ENCODE measurements at regions not wholly inside any gene's neighbourhood (a gene's known extent, or its start where the extent isn't known, plus 50 kb on each side); places are given as distances from the start of the nearest gene placed in this dataset.

- Histone ChIP-seq H3K9me3 (ENCODE audit: control insufficient read depth, insufficient read depth, low read depth, low read length) (no peaks in the 10 kb centered on the region), H3K27ac (ENCODE audit: extremely low read depth, low read depth, low read length) (no peak overlapping the region), H3K36me3 (ENCODE audit: control insufficient read depth in 2 of 2, insufficient read depth in 1 of 2, low read length in 2 of 2) (no peaks in the 10 kb centered on the region), H3K4me1 (ENCODE audit: control insufficient read depth, insufficient read depth, low read length) (no peaks in the 10 kb centered on the region; the same call in 1 of the 2 replicates), H3K4me3 (ENCODE audit: low read depth, low read length) (no peak overlapping the region)
- ChIA-PET CTCF (interaction anchor here (0.5 to 1.7 kb wide), 13 partner anchors 9 to 789 kb away, joined by 3 to 9 read pairs (median 3); no protein-coding TSS in a partner anchor), POLR2A (no interaction called here)
- peak; percentile 53 for TF ChIP-seq ZNF654 (tag by site-specific recombination; IDR thresholded peaks at IDR 0.05; ENCODE audit: low read depth)
- TF ChIP-seq, protein P1, sequence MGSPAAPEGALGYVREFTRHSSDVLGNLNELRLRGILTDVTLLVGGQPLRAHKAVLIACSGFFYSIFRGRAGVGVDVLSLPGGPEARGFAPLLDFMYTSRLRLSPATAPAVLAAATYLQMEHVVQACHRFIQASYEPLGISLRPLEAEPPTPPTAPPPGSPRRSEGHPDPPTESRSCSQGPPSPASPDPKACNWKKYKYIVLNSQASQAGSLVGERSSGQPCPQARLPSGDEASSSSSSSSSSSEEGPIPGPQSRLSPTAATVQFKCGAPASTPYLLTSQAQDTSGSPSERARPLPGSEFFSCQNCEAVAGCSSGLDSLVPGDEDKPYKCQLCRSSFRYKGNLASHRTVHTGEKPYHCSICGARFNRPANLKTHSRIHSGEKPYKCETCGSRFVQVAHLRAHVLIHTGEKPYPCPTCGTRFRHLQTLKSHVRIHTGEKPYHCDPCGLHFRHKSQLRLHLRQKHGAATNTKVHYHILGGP (tag by site-specific recombination; IDR thresholded peaks at IDR 0.05): no peak
- no peak for TF ChIP-seq HOXD13 (CRISPR knock-in tag; IDR thresholded peaks at IDR 0.05; ENCODE audit: borderline replicate concordance)
Observed at GRCh38 chr5:108681079-108681921, 66.4 kb upstream of the FER start.

DNA sequence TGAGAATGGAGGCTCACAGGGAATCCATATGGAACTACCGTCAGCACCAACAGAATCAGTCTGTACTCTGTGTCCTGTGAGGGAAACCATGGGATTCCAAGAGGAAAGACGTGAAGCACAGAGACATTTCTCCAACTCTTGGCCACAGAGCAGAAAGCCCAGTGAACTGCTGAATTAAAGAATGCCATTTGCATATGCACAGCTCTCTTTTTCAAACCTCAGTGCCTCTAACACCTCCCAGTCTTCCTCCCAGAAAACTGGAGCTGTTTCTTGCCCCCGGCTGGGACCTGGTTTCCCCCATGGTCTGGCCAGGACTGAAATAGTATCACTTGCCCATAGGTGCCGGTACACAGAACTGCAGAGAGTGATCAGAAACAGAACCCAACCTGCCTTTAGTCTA, 69.6 kb upstream of the FER start:
- ChIA-PET POLR2A (no interaction called here), CTCF (interaction anchor here (0.6 kb wide), 1 partner anchor 493 kb away, joined by 3 read pairs; no protein-coding TSS in a partner anchor)
- no peaks in the 10 kb centered on the region for H3K4me1 ChIP-seq (ENCODE audit: control insufficient read depth, insufficient read depth, low read length)
- no peak overlapping the region for H3K4me3 ChIP-seq (ENCODE audit: low read depth, low read length)
- TF ChIP-seq ZNF366 (tag by site-specific recombination; conservative IDR thresholded peaks at IDR 0.05): no peak
- no peak for TF ChIP-seq ZNF837 (tag by site-specific recombination; IDR thresholded peaks at IDR 0.05)
- TF ChIP-seq ZNF404 (tag by site-specific recombination; IDR thresholded peaks at IDR 0.05): no peak
- no peak for TF ChIP-seq WT1 (tag by site-specific recombination; IDR thresholded peaks at IDR 0.05)
- no peak overlapping the region for H3K27ac ChIP-seq (ENCODE audit: extremely low read depth, low read depth, low read length)
- no peaks in the 10 kb centered on the region for H3K36me3 ChIP-seq (ENCODE audit: control insufficient read depth in 2 of 2, insufficient read depth in 1 of 2, low read length in 2 of 2)
- H3K9me3 ChIP-seq (ENCODE audit: control insufficient read depth, insufficient read depth, low read depth, low read length): no peaks in the 10 kb centered on the region

GRCh38 chr5:108675736-108676135, 72.0 kb upstream of the FER start:
- ChIA-PET CTCF (no interaction called here), POLR2A (no interaction called here)
- H3K4me1 ChIP-seq (ENCODE audit: control insufficient read depth, insufficient read depth, low read length): no peaks in the 10 kb centered on the region
- TF ChIP-seq, protein P2, sequence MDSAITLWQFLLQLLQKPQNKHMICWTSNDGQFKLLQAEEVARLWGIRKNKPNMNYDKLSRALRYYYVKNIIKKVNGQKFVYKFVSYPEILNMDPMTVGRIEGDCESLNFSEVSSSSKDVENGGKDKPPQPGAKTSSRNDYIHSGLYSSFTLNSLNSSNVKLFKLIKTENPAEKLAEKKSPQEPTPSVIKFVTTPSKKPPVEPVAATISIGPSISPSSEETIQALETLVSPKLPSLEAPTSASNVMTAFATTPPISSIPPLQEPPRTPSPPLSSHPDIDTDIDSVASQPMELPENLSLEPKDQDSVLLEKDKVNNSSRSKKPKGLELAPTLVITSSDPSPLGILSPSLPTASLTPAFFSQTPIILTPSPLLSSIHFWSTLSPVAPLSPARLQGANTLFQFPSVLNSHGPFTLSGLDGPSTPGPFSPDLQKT (IDR thresholded peaks at IDR 0.05; ENCODE audit: borderline replicate concordance, low read depth, low read length): no peak
- no peak for TF ChIP-seq ZNF335 (tag by site-specific recombination; conservative IDR thresholded peaks at IDR 0.05)
- TF ChIP-seq, protein P3, sequence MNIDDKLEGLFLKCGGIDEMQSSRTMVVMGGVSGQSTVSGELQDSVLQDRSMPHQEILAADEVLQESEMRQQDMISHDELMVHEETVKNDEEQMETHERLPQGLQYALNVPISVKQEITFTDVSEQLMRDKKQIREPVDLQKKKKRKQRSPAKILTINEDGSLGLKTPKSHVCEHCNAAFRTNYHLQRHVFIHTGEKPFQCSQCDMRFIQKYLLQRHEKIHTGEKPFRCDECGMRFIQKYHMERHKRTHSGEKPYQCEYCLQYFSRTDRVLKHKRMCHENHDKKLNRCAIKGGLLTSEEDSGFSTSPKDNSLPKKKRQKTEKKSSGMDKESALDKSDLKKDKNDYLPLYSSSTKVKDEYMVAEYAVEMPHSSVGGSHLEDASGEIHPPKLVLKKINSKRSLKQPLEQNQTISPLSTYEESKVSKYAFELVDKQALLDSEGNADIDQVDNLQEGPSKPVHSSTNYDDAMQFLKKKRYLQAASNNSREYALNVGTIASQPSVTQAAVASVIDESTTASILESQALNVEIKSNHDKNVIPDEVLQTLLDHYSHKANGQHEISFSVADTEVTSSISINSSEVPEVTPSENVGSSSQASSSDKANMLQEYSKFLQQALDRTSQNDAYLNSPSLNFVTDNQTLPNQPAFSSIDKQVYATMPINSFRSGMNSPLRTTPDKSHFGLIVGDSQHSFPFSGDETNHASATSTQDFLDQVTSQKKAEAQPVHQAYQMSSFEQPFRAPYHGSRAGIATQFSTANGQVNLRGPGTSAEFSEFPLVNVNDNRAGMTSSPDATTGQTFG (tag by site-specific recombination; IDR thresholded peaks at IDR 0.05; ENCODE audit: borderline replicate concordance): no peak
- TF ChIP-seq ZBTB1 (tag by site-specific recombination; IDR thresholded peaks at IDR 0.05): no peak
- TF ChIP-seq ZNF585B (tag by site-specific recombination; IDR thresholded peaks at IDR 0.05): no peak
- TF ChIP-seq ZNF350 (tag by site-specific recombination; IDR thresholded peaks at IDR 0.05): no peak
- no peak for TF ChIP-seq ZFHX2 (tag by site-specific recombination; conservative IDR thresholded peaks at IDR 0.05)
- no peak for TF ChIP-seq ZNF416 (tag by site-specific recombination; IDR thresholded peaks at IDR 0.05)
- TF ChIP-seq ZBTB7A (tag by site-specific recombination; IDR thresholded peaks at IDR 0.05; ENCODE audit: low read depth): no peak
- no peak for TF ChIP-seq ZNF776 (tag by site-specific recombination; IDR thresholded peaks at IDR 0.05; ENCODE audit: borderline replicate concordance)
- TF ChIP-seq ZNF549 (tag by site-specific recombination; IDR thresholded peaks at IDR 0.05): no peak
- no peak for TF ChIP-seq ZNF830 (tag by site-specific recombination; IDR thresholded peaks at IDR 0.05; ENCODE audit: low read depth)
- no peak for TF ChIP-seq ZNF175 (tag by site-specific recombination; IDR thresholded peaks at IDR 0.05)
- no peak for TF ChIP-seq ZBTB17 (tag by site-specific recombination; IDR thresholded peaks at IDR 0.05)
- TF ChIP-seq, protein P4, sequence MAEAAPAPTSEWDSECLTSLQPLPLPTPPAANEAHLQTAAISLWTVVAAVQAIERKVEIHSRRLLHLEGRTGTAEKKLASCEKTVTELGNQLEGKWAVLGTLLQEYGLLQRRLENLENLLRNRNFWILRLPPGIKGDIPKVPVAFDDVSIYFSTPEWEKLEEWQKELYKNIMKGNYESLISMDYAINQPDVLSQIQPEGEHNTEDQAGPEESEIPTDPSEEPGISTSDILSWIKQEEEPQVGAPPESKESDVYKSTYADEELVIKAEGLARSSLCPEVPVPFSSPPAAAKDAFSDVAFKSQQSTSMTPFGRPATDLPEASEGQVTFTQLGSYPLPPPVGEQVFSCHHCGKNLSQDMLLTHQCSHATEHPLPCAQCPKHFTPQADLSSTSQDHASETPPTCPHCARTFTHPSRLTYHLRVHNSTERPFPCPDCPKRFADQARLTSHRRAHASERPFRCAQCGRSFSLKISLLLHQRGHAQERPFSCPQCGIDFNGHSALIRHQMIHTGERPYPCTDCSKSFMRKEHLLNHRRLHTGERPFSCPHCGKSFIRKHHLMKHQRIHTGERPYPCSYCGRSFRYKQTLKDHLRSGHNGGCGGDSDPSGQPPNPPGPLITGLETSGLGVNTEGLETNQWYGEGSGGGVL (tag by site-specific recombination; IDR thresholded peaks at IDR 0.05): no peak

More at GRCh38 chr5:108675736-108676135, 72.0 kb upstream of the FER start:
- no peak overlapping the region for H3K4me3 ChIP-seq (ENCODE audit: low read depth, low read length)
- H3K27ac ChIP-seq (ENCODE audit: extremely low read depth, low read depth, low read length): no peak overlapping the region
- H3K36me3 ChIP-seq (ENCODE audit: control insufficient read depth in 2 of 2, insufficient read depth in 1 of 2, low read length in 2 of 2): no peaks in the 10 kb centered on the region
- H3K9me3 ChIP-seq (ENCODE audit: control insufficient read depth, insufficient read depth, low read depth, low read length): no peaks in the 10 kb centered on the region
